Activated T-cell treated with anti-CD3 and anti-CD28 coated beads, Interleukin-2, amount 50 U/mL, for 48 hours (primary cell): ENCODE measurements at regions not wholly inside any gene's neighbourhood (a gene's known extent, or its start where the extent isn't known, plus 50 kb on each side); places are given as distances from the start of the nearest gene placed in this dataset.

ENCODE experiments used
- DNase-seq, 2 experiments: peaks; one replicate each; pipeline ENCODE4 v3.0.0-alpha.2; 2020

DNA sequence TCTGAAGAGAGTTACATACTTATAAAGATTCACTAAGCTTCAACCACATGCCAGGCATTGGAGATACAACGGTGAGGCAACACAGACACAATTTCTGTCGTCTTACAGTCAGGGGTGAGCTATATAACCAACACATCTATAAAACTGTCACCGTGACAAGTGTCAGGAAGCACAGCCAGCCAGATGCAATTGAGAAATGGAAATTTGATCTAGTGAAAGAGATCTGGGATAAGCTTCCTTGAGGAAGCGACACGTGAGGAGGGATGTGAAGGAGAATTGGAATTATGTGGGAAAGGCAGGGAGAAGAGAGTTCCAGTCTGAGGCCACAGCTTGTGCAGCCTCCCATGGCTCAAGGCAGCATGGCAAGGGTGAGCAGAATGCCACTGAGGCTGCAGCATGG is 50.9 kb upstream of the ZNF354B start:
- no peak for DNase-seq

DNA sequence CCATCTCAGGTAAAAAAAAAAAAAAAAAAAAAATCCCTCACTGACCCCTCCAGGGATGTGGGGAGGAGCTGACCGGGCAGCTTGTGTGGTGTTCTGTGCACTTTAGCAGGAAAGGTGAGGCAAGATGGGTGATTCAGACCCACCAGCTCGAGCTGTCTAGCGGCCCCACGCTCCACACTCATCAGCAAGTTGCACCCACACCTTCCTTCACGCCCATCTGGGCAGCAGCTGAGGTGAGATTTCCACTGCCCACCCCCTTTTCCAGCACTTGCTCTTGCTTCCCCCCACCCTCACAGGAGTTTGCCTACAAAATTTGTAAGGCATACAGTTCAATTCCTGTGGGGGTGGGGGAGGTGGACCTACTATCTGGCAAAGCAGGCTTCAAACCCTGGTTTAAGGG is 58.7 kb upstream of the ZNF354B start:
- DNase-seq, result no peak

DNA sequence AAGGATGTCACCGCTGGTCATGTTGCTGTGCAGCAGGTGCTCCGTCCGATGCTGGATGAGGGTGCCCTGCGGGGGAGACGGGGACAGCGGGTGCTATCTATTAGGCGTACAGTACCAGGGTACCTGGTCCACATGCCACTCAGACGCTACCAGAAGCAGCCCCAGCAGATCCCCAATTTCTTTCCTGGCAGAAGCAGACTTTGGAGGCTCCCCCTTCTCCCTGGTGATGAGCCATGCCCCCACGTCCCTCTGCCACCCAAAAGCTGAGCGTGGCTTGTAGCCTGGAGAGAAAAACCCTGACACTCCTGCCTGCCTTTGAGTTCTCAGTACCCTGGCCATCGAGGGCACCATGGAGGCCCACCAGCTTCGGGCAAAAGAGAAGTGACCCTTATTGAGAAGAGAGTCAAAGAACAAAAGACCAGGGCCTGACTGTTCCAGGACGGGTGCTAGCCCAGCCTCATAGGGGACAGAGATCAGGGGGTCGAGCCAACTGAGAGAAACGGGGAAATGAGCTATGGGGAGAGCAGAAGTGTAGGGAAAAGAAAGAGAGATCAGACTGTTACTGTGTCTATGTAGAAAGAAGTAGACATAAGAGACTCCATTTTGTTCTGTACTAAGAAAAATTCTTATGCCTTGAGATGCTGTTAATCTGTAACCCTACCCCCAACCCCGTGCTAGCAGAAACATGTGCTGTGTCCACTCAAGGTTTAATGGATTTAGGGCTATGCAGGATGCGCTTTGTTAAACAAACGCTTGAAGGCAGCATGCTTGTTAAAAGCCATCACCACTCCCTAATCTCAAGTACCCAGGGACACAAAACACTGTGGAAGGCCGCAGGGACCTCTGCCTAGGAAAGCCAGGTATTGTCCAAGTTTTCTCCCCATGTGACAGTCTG is 62.0 kb upstream of the ZNF354B start:
- DNase-seq, result no peak

DNA sequence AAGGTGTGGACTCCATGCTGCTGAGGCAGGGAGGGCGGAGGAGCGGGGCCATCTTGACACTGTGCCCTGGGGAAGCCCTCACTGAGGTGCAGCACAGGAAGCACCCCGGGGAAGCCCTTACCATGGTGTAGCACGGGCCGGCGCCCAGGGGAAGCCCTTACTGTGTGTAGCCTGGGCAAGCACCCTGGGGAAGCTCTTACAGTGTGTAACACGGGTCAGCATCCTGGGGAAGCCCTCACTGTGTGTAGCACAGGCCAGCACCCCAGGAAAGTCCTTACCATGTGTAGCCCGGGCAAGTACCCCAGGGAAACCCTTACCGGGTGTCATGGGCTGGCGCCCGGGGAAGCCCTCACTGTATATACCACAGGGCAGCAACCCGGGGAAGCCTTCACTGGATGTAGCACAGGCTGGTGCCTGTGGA is 62.6 kb upstream of the ZNF354B start:
- DNase-seq, result no peak

DNA sequence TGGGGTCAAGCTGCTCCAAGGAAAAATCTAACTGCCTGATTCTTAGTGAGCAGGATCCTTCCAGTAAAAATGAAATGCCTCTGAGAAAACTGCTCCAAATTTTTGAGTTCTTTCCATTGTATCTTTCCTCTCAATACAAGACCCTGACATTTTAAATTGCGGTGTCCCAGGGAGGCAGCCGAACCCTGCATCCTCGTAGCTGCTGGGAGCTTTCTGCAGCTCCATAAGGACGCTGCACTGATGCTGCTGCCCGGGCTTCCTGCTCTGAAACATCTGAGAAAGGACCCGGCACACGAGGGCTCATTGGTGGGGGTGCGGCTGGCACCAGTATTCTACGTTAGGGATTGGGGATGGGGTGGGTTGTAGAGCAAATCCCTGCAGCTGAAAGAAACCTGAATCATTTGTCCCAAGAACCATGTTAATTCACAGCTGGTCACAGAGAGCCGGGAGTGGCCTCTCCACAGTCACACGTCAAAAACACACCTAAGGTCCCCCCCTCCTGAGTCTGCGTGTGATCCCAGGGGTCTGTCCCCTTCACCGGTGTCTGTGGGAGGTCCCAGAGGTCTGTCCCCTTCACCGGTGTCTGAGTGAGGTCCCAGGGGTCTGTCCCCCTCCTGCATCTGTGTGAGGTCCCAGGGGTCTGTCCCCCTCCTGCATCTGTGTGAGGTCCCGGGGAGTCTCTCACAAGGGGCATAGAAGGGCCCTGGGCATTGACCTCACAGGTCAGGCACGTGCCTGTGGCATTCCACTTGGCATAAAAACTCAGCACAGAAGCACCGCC is 63.4 kb upstream of the ZNF354B start:
- DNase-seq, result no peak

DNA sequence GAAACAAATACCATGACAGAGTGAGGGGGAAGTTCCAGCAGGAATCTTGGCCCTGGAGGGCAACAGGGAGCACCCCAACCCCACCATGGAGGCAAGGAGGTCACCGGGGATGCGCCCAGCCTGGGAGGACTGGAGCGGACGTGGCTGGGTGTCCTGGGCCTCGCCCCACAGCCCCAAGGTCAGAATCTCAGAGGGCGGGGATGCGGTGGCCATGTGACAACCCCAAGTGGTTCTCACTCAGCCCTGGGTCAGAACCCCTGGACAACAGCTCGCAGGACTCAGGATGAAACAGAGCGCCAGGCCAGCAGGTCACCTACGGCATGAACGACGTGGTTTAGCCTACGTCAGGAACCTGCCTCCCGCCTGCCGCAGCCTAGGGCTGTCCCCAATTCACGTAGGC is 64.0 kb upstream of the ZNF354A start:
- DNase-seq, result no peak

DNA sequence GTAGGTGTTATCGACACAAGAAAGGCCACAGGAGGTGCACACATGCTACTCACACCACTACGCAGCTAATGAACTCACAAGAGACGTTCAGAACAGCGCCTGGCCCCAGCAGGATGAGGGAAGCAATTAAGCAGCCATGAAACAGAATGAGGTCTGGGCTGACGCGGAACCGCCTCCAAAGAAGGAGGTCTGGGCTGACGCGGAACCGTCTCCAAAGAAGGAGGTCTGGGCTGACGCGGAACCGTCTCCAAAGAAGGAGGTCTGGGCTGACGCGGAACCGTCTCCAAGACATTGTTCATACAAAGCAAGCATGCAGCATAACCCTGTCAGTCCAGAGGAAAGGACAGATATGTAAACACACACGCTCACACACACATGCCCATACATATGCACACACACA is 63.2 kb upstream of the ZNF354A start:
- DNase-seq, result no peak

DNA sequence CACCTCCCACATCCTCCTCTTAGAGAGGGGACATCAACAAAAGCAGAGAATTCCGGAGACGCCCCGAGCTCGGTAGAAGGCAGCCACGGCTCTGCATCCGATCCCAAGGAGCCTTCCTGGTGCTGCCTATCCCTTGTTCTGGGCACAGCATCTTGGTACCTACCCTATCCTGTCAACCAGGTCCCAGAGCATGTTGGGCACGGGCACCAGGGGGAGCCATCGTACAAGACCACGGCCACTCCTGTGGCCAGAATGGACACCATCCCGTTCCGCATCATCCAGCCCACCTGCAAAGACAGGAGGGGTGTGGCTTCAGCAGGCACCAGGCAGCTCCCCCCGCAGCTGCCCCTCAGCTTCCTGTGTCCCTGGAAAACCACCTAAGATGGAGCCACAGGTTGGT is 62.7 kb upstream of the ZNF354A start:
- DNase-seq, result peak; percentile 33 to 40

DNA sequence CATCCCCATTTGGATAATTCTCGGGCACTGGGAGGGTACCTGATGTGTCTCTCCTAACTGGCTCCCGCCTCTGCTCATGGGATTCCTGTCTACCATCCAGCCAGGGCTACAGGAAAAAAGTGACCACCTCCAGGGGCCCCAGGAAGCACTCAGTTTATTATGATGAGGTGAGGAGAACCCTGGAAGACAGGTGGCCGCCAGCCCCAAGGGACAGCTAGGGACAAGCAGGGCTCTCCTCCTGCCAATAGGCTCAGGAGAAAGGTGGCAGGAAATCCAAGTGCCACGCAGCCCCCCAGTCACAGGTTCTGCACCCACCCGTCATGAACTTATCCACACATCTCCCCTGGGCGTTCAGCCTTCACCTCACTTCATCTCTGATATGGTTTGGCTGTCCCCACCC is 61.5 kb upstream of the ZNF354A start:
- DNase-seq, result no peak

DNA sequence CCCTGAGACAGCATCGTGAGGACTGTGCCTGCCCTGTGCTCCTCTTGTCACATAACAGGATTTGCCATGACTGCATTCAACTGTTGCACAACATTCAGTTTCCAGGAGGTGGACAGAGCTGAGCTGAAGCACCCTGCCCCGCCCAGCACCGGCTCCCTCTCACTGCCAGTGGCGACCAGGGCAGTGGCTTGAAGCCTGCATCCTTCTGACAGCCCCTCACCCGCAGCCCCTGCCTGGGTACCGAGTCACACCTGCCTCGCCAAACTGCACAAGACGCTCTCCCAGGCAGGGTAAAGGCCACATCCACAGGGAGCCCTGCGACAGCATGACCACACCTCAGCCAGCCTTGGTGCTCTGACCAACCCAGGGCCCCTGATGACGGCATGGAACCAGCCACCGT is 59.9 kb upstream of the ZNF354A start:
- DNase-seq, result no peak

DNA sequence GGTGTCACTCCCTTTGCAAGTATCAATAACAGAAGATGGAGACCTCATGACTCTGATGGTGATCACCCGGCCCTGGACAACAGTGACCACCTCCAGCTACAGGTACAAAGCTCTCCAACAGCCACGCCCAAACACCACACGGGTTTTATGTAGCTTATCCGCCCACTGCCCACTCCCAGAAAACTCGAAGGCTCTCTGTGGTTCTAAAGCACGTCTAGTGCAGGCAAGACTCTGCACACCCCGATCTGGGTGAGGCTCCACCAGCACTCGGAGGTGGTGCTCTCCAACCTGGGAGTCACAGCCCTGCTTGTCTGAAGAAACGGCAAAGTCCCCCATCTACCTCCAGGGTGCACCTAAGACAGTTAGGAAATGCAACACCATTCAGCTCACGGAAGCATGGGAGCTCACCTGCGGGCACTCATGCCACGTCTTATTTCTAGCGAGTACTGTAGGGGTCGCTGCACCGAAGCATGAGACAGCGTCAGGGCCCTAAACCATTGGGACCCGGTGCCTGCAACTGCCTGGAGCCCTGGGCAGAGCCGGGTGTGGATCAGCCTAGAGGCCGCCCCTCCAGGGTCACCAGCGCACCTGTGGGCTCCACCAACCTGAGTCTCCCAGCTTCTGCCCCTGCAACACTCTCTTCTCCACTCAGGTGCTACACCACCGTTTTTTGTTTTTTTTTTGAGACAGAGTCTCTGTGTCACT is 58.1 kb upstream of the ZNF354A start:
- no peak for DNase-seq

DNA sequence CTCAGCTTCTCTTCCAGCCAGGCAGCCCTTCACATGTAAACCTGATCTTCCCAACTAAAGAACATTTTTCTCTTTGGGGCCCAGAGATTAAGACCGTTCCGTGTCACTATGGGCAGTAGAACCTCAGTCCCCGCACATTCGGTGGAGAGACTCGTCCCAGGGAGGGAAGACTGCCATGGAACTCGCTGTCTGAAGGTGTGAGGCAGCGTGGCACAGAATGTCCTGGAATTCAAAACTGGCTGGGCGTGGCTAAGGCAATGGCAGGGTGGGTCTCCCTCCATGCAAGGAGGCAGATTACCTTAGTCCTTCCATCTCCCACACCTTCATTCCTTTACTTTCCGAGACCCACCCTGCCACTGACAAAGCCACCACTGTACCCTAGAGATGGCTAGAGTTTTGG is 57.4 kb upstream of the ZNF354A start:
- DNase-seq, result no peak

DNA sequence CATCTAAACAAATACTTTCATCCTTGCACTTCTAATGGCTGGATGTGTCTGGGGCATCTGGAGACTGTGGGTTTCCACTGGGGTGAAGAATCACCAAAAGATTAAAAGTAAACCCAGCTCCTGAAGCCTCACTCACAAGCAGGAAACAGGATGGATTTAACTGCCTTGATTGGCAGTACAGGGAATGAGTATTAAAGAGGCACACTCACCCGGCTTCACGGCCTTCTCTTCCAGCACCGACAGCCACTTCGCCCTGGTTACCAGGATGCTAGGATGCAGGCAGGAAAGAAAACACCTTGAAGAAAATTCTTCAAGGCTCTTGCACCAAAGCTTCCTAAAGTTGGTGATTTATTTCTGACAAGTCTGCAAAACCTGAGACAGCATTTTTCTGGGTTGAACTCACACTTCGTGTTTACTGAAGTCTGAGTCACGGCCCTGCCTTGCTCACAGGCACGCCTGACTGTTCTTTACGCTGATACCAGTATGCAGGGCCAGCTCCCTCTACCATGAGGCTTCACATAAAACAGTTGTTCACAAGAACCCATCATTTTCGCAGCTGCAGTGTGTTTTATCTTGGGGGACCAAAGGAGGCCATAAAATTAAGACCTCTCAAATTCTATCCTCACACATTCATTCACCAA is 56.5 kb upstream of the ZNF354A start:
- DNase-seq, result no peak

DNA sequence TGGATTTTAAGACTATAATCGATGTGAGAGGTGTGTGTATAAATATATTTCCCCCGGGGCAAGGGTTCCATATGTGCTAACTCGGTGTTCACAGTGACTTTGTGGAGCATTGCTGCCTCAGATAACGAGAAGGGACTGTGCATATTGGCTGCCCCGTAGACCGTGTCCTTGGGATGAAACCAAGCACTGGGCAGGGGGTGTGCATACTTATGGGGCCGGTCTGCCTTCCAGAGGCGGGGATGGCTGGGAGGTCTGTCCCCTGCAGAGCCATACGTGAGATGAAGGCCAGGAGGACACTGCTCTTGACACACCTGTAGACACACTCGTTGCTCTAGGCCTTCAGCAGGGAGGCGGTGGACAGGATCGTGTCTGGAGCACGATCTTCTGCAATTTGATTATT is 56.0 kb upstream of the ZNF354A start:
- no peak for DNase-seq

DNA sequence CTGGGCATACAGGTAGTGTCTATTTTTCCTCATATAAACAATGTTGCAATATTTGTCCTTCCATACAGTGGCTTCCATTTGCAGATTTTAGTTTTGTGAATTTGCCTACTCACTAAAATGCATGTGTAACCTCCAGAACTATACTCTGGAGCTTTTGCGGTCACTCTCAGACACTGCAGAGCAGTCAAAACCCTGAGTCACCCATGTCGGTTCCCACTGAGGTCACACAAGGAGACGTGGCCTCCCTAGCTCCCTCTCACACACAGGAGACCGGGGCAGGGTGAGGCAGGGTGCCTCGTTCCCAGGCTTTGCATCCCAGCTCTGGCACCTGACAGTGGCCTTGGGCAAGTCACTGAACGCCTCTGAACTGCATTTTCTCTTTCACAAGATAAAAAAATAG is 55.5 kb upstream of the ZNF354A start:
- DNase-seq, result no peak

DNA sequence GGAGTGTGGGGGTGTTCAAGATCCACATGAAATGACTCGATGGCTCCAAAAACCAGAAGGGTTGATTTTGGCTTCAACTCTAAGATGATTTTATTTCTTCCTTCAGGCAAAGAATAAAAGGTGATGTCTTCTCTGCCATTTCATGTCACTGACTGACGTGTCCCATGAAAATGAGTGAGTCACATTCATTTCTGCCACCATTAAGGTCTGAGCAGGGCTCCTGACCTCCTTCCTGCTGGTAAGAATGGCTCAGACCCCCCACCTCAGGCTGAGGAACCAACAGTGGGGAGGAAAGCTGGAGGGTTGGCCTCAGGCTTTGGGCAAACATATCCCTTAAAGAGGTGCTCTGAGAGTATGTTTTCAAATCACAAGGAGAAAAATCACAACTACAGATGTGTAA is 53.9 kb upstream of the ZNF354A start:
- no peak for DNase-seq

DNA sequence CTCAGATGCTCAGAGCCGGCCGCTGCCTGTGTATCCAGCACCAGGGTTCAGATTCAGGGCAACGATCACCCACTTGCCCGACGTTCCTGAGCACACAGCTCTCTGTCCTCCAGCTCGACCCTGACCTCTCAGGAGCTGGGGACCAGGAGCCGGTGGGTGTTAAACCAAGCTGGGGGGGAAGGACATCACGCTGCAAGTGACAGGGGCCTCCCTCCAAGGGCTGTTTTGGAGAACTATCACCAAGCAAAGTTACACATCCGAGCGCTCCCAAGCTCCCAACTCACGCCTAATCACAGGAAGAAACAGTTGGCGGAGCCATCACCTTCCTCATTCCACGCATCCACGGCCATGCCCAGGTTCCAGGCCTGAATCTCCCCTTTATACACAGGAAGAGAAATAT is 51.5 kb upstream of the ZNF354A start:
- DNase-seq, result no peak

DNA sequence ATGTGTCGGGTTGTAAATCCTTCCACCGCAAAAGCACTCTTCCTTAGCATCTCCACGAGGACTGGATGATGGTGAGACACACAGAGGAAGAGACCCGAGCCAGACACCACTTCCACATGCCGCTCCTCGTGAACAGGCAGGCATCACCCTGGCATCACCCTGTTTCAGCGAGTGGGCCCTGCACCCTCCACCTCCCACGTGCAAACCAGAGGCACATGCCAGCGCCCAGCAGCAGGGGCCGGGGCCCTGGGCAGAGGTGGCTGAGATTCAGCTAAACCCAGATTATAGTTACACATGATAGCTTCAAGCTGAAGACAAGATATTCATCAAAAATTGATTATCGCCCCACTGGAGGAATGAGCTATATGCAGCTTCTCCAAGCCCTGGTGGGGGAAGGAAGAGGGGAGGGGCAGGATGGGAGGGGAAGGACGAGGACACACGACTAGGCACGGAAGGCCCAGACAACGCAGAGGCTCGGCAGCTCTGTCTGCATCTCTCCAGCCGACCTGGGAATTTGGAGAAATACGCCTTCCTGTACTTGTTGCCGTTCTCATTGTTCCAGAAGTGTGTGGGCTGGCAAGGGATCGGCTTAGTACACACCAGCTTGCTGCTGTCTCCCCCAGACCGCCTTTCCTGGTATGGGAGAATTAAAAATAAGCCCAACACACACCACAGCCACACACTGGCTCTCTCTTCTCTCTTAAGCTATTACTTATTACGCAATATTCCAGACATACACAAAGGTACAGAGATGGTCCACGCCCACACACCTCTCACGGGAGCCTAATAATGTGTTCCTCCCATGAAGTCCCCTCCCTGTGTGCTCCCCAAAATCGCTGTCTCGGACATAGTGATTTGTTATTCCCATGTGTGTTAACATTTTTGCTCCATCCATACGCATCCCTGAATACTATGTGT is 50.4 kb upstream of the ZNF354A start:
- no peak for DNase-seq
